ENCODE measurements at regions not wholly inside any gene's neighbourhood (a gene's known extent, or its start where the extent isn't known, plus 50 kb on each side); places are given as distances from the start of the nearest gene placed in this dataset.

- Histone ChIP-seq H2AFZ (ENCODE audit: low read depth, low read length) (no peak overlapping the region), H4K20me1 (ENCODE audit: insufficient read depth, low read length) (no peaks in the 10 kb centered on the region), H3K9me3 (ENCODE audit: insufficient read depth, low read length) (no peaks in the 10 kb centered on the region), H3K4me1 (ENCODE audit: low read length) (no peaks in the 10 kb centered on the region), H3K36me3 (replicated peaks; ENCODE audit: low read depth, low read length) (no peaks in the 10 kb centered on the region), H3K4me2 (ENCODE audit: low read length) (no peak overlapping the region), H3K79me2 (ENCODE audit: low read length) (no peaks in the 10 kb centered on the region), H3K27ac (ENCODE audit: low read length) (no peak overlapping the region), H3K4me3 (ENCODE audit: low read length) (no peak overlapping the region), H3K9ac (ENCODE audit: low read length) (no peak overlapping the region), H3K27me3 (ENCODE audit: low read depth, low read length) (peaks cover 4% of the 10 kb centered on the region; the same call in 1 of the 2 replicates)
- TF ChIP-seq EZH2phosphoT487 (IDR thresholded peaks at IDR 0.05; ENCODE audit: low read depth), result no peak
- TF ChIP-seq, protein P1, sequence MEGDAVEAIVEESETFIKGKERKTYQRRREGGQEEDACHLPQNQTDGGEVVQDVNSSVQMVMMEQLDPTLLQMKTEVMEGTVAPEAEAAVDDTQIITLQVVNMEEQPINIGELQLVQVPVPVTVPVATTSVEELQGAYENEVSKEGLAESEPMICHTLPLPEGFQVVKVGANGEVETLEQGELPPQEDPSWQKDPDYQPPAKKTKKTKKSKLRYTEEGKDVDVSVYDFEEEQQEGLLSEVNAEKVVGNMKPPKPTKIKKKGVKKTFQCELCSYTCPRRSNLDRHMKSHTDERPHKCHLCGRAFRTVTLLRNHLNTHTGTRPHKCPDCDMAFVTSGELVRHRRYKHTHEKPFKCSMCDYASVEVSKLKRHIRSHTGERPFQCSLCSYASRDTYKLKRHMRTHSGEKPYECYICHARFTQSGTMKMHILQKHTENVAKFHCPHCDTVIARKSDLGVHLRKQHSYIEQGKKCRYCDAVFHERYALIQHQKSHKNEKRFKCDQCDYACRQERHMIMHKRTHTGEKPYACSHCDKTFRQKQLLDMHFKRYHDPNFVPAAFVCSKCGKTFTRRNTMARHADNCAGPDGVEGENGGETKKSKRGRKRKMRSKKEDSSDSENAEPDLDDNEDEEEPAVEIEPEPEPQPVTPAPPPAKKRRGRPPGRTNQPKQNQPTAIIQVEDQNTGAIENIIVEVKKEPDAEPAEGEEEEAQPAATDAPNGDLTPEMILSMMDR (IDR thresholded peaks at IDR 0.05; ENCODE audit: low read depth, low read length), result no peak
Measured at GRCh38 chr7:25653384-25653783, 425.1 kb upstream of the NPVF start.

- Histone ChIP-seq H3K4me2 (ENCODE audit: low read length) (no peak overlapping the region), H2AFZ (ENCODE audit: low read depth, low read length) (no peak overlapping the region)
Measured at GRCh38 chr7:25656071-25656470, 427.8 kb upstream of the NPVF start.

GRCh38 chr7:25656581-25657026, 428.3 kb upstream of the NPVF start:
- H3K4me3 ChIP-seq (ENCODE audit: low read length), result no peak overlapping the region
- TF ChIP-seq, protein P1 (IDR thresholded peaks at IDR 0.05; ENCODE audit: low read depth, low read length), result no peak
- no peak for TF ChIP-seq EZH2phosphoT487 (IDR thresholded peaks at IDR 0.05; ENCODE audit: low read depth)
- H3K4me2 ChIP-seq (ENCODE audit: low read length), result no peak overlapping the region
- no peaks in the 10 kb centered on the region for H4K20me1 ChIP-seq (ENCODE audit: insufficient read depth, low read length)
- no peak overlapping the region for H3K27ac ChIP-seq (ENCODE audit: low read length)
- H3K9me3 ChIP-seq (ENCODE audit: insufficient read depth, low read length), result no peaks in the 10 kb centered on the region
- no peak overlapping the region for H2AFZ ChIP-seq (ENCODE audit: low read depth, low read length)
- no peaks in the 10 kb centered on the region for H3K4me1 ChIP-seq (ENCODE audit: low read length)
- no peaks in the 10 kb centered on the region for H3K79me2 ChIP-seq (ENCODE audit: low read length)
- no peaks in the 10 kb centered on the region for H3K36me3 ChIP-seq (replicated peaks; ENCODE audit: low read depth, low read length)
- peaks cover 5% of the 10 kb centered on the region; the same call in 1 of the 2 replicates for H3K27me3 ChIP-seq (ENCODE audit: low read depth, low read length)
- H3K9ac ChIP-seq (ENCODE audit: low read length), result no peak overlapping the region

More at GRCh38 chr7:25656071-25656470, 427.8 kb upstream of the NPVF start:
- Histone ChIP-seq H3K27me3 (ENCODE audit: low read depth, low read length) (peaks cover 5% of the 10 kb centered on the region; the same call in 1 of the 2 replicates), H3K79me2 (ENCODE audit: low read length) (no peaks in the 10 kb centered on the region), H3K4me3 (ENCODE audit: low read length) (no peak overlapping the region), H3K27ac (ENCODE audit: low read length) (no peak overlapping the region), H3K9ac (ENCODE audit: low read length) (no peak overlapping the region), H3K4me1 (ENCODE audit: low read length) (no peaks in the 10 kb centered on the region), H4K20me1 (ENCODE audit: insufficient read depth, low read length) (no peaks in the 10 kb centered on the region), H3K36me3 (replicated peaks; ENCODE audit: low read depth, low read length) (no peaks in the 10 kb centered on the region), H3K9me3 (ENCODE audit: insufficient read depth, low read length) (no peaks in the 10 kb centered on the region)
- TF ChIP-seq, protein P1 (IDR thresholded peaks at IDR 0.05; ENCODE audit: low read depth, low read length), result no peak
- TF ChIP-seq EZH2phosphoT487 (IDR thresholded peaks at IDR 0.05; ENCODE audit: low read depth), result no peak

GRCh38 chr7:25658375-25658774, 430.1 kb upstream of the NPVF start:
- Histone ChIP-seq H3K4me2 (ENCODE audit: low read length) (no peak overlapping the region), H3K9me3 (ENCODE audit: insufficient read depth, low read length) (no peaks in the 10 kb centered on the region), H3K27ac (ENCODE audit: low read length) (no peak overlapping the region), H2AFZ (ENCODE audit: low read depth, low read length) (no peak overlapping the region), H3K4me1 (ENCODE audit: low read length) (no peaks in the 10 kb centered on the region), H3K79me2 (ENCODE audit: low read length) (no peaks in the 10 kb centered on the region), H3K36me3 (replicated peaks; ENCODE audit: low read depth, low read length) (no peaks in the 10 kb centered on the region), H4K20me1 (ENCODE audit: insufficient read depth, low read length) (no peaks in the 10 kb centered on the region), H3K9ac (ENCODE audit: low read length) (no peak overlapping the region), H3K4me3 (ENCODE audit: low read length) (no peak overlapping the region), H3K27me3 (ENCODE audit: low read depth, low read length) (peaks cover 5% of the 10 kb centered on the region; the same call in 1 of the 2 replicates)
- TF ChIP-seq, protein P1 (IDR thresholded peaks at IDR 0.05; ENCODE audit: low read depth, low read length), result no peak
- no peak for TF ChIP-seq EZH2phosphoT487 (IDR thresholded peaks at IDR 0.05; ENCODE audit: low read depth)

All from OCI-LY3 (cell line).